K562 (cell line): ENCODE measurements at regions not wholly inside any gene's neighbourhood (a gene's known extent, or its start where the extent isn't known, plus 50 kb on each side); places are given as distances from the start of the nearest gene placed in this dataset.

Source experiments
- ATAC-seq: fragments of 200-7000 bp; cut with Tn5 transposase; 3 replicates; pipeline ENCODE4 v1.9.1; 2020; ENCODE audit warnings: moderate library complexity
- BruUV-seq: library from RNA; stranded (reverse); fragments of 400-500 nt; replicated peaks from 2 replicates; lab custom pipeline; 2021; lab: Mats Ljungman, UMichigan
- CTCF ChIA-PET: fragments of 300-600 bp; formaldehyde crosslinking; extraction: SDS; loops from one replicate; lab custom pipeline; 2021; ENCODE audit warnings: low intra/inter-chr PET ratio; lab: Yijun Ruan, JAX
- POLR2A ChIA-PET: fragments of 300-600, 350-650 bp; sonication (Branson Sonifier 250); formaldehyde crosslinking; extraction: SDS; loops from one replicate; lab custom pipeline; 2021; ENCODE audit warnings: antibody characterized with exemption, inconsistent platforms; lab: Yijun Ruan, JAX
- DNase-seq, 4 experiments: peaks; one replicate each; pipeline versions ENCODE4 v3.0.0 to v3.0.0-alpha.2; 2011 to 2018; ENCODE audit warnings: low spot score in 3 of 4, mixed read lengths in 3 of 4; ENCODE audit errors: extremely low read depth in 1 of 4
- FAIRE-seq: peaks from 2 replicates; lab custom pipeline; 2011; peaks lifted over from hg19 to GRCh38; lab: Jason Lieb, UNC
- H2AFZ ChIP-seq: 2 replicates; pipeline ENCODE4 v1.6.0; 2011; ENCODE audit warnings: low read depth, low read length, control low read depth, inconsistent platforms
- H3K27ac ChIP-seq: fragments of 200-600 bp; 3 replicates; pipeline ENCODE4 v1.8.0; 2011; ENCODE audit warnings: low read depth, mild to moderate bottlenecking, control low read depth, inconsistent platforms, low read length, moderate library complexity, mixed read lengths; ENCODE audit errors: extremely low read depth
- H3K27me3 ChIP-seq, 2 experiments: fragments of 300-600 bp in 1 of 2; 2 replicates in 1 of 2; 3 replicates in 1 of 2; pipeline versions ENCODE4 v1.6.0 to v1.8.0; 2011; ENCODE audit warnings: inconsistent platforms in 2 of 2, low read length in 2 of 2, mild to moderate bottlenecking in 1 of 2, mixed read lengths in 1 of 2, moderate library complexity in 1 of 2; ENCODE audit not compliant: control insufficient read depth in 2 of 2, insufficient read depth in 2 of 2
- H3K36me3 ChIP-seq: fragments of 300-600 bp; 3 replicates; pipeline ENCODE4 v1.8.0; 2011; ENCODE audit warnings: mild to moderate bottlenecking, low read length, inconsistent platforms; ENCODE audit not compliant: control insufficient read depth, insufficient read depth
- H3K4me1 ChIP-seq, 2 experiments: fragments of 200-600 bp in 1 of 2; replicated peaks in 1 of 2; 2 replicates in 1 of 2; 3 replicates in 1 of 2; pipeline versions ENCODE4 v1.5.1 to v1.8.0; 2011; ENCODE audit warnings: inconsistent platforms in 2 of 2, low read length in 2 of 2, mild to moderate bottlenecking in 1 of 2, mixed read lengths in 1 of 2, moderate library complexity in 1 of 2; ENCODE audit not compliant: control insufficient read depth in 2 of 2, insufficient read depth in 2 of 2
- H3K4me2 ChIP-seq: 2 replicates; pipeline ENCODE4 v1.6.1; 2011; ENCODE audit warnings: low read length, control low read depth, inconsistent platforms, mixed read lengths; ENCODE audit not compliant: insufficient read depth
- H3K4me3 ChIP-seq: fragments of 200-600 bp; sonication (generic), shearing (Covaris generic); 2 replicates; pipeline ENCODE4 v1.5.1; 2016; ENCODE audit warnings: control low read depth, inconsistent platforms
- H3K79me2 ChIP-seq: fragments of 200-600 bp; 3 replicates; pipeline ENCODE4 v1.8.0; 2011; ENCODE audit warnings: low read length, inconsistent platforms; ENCODE audit not compliant: control insufficient read depth, insufficient read depth
- H3K9ac ChIP-seq, 2 experiments: 2 replicates each; pipeline versions ENCODE4 v1.6.0 to v1.6.1; 2011; ENCODE audit warnings: low read depth in 2 of 2, low read length in 2 of 2, control low read depth in 1 of 2, inconsistent platforms in 1 of 2, mild to moderate bottlenecking in 1 of 2, mixed read lengths in 1 of 2; ENCODE audit not compliant: insufficient read depth in 1 of 2
- H3K9me1 ChIP-seq: one replicate; pipeline ENCODE4 v1.6.0; 2011; ENCODE audit warnings: inconsistent platforms, mild to moderate bottlenecking, low read length, moderate library complexity; ENCODE audit not compliant: control insufficient read depth, insufficient read depth
- H3K9me3 ChIP-seq: replicated peaks from 2 replicates; pipeline ENCODE4 v1.5.1; 2011; ENCODE audit warnings: low read depth, low read length, inconsistent platforms; ENCODE audit not compliant: control insufficient read depth, insufficient read depth
- H4K20me1 ChIP-seq: replicated peaks from 2 replicates; pipeline ENCODE4 v1.6.1; 2011; ENCODE audit warnings: low read length, inconsistent platforms, mixed read lengths; ENCODE audit not compliant: control insufficient read depth, insufficient read depth
- BRF2 ChIP-seq: IDR thresholded peaks from 3 replicates; pipeline ENCODE4 v1.6.1; 2011; ENCODE audit warnings: borderline replicate concordance, mild to moderate bottlenecking; ENCODE audit not compliant: insufficient read length, insufficient read depth
- E2F4 ChIP-seq: sonication (generic); formaldehyde crosslinking; IDR thresholded peaks from 2 replicates; pipeline ENCODE4 v1.8.0; 2022; ENCODE audit warnings: mild to moderate bottlenecking, low read depth, missing genetic modification reagents
- EHMT2 ChIP-seq: fragments of 450-650 bp; IDR thresholded peaks from 2 replicates; pipeline ENCODE4 v1.6.1; 2018; ENCODE audit warnings: antibody characterized with exemption
- KLF16 ChIP-seq: IDR thresholded peaks from 2 replicates; pipeline ENCODE4 v1.6.1; 2016; ENCODE audit warnings: antibody characterized with exemption
- ZNF140 ChIP-seq: fragments of 250-450 bp; sonication (Bioruptor Pico); IDR thresholded peaks from 2 replicates; pipeline ENCODE4 v1.8.0; 2021; ENCODE audit warnings: moderate library complexity, mild to moderate bottlenecking, inconsistent platforms
- ZNF592 ChIP-seq: fragments of 450-650 bp; IDR thresholded peaks from 2 replicates; pipeline ENCODE4 v1.6.1; 2017; ENCODE audit warnings: antibody characterized with exemption, mild to moderate bottlenecking
- WGBS: fragments of 100-300 bp; shearing (Covaris generic); methylation state at CpG from one replicate; pipeline ENCODE4 v1.1.6; 2016; ENCODE audit warnings: low coverage, mixed read lengths; ENCODE audit not compliant: insufficient coverage; ENCODE audit errors: missing lambda C conversion rate; 5-methylcytosine and 5-hydroxymethylcytosine counted together
- in situ Hi-C: fragments of 300-500 bp; cut with MboI; formaldehyde crosslinking; loops from 4 replicates; pipeline ENCODE4 v1.15.0; 2018; ENCODE audit warnings: inconsistent platforms, mixed read lengths
- intact Hi-C: fragments of 100-400 bp; cut with micrococcal nuclease; formaldehyde crosslinking; loops from 2 replicates; pipeline ENCODE4 v1.14.2; 2022
- TF ChIP-seq, protein P1 (sequence below), 2 experiments: IDR thresholded peaks; 2 replicates each; pipeline ENCODE4 v1.6.1; 2011; ENCODE audit warnings: borderline replicate concordance in 1 of 2, control low read depth in 1 of 2, low read depth in 1 of 2, low read length in 1 of 2, mild to moderate bottlenecking in 1 of 2, mixed read lengths in 1 of 2, moderate library complexity in 1 of 2; ENCODE audit not compliant: insufficient read depth in 1 of 2, insufficient read length in 1 of 2, poor library complexity in 1 of 2, severe bottlenecking in 1 of 2; ENCODE audit errors: extremely low read depth in 1 of 2

DNA sequence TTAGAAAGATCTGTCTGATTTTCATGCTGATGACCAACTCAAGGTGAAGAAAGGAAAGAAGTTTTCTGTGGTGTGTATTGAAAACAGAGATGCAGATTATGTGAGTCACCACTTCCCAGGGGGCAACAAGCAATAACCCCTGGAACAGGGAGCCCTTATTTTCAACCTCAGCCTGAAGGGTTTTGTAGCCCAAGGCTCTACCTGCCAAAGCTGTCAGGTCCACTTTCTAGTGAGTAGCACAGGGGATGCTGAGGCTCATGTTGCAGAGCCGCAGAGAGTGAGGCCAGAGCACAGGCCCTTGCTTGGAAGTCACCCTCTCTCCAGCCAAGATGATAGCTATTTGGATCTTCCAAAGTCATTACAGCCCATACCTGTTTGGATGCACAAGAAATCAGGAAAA, 152.2 kb upstream of the SLC24A5 start (continued):
- no peak for TF ChIP-seq ZNF592

DNA sequence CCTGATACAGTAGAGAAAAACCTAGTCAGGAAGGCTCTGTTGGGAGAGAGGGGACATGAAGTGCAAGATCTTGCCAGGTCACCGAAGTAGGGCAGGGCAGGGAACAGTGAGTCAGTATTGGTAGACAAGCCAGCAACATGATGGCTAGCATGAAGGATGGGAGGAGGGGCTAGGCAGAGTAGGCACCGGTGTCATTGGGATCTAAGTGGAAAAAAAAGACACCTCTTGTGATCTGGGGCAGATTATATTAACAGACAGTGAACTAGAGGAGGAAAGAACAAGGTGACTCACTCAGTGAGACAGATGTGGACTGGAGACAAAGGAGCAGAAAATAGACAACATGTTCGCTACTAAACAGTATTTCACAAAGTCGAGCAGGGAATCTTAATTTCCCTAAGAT, 149.2 kb upstream of the SLC24A5 start:
- WGBS: 0% methylated on average over 4 of the region's 4 CpGs
- intact Hi-C loops: no loop called here
- no peaks in the 10 kb centered on the region for H3K27me3 ChIP-seq

More for the DNA sequence above, 149.2 kb upstream of the SLC24A5 start:
- H3K36me3 ChIP-seq: no peaks in the 10 kb centered on the region
- no peak overlapping the region for H2AFZ ChIP-seq
- no peak for ATAC-seq
- no peak overlapping the region for H3K27ac ChIP-seq
- no peaks in the 10 kb centered on the region for H3K9me3 ChIP-seq
- H3K9me1 ChIP-seq: no peaks in the 10 kb centered on the region
- no peak for FAIRE-seq
- CTCF ChIA-PET: no interaction called here
- H3K4me3 ChIP-seq: no peak overlapping the region
- no peak overlapping the region for H3K9ac ChIP-seq
- H4K20me1 ChIP-seq: no peaks in the 10 kb centered on the region
- POLR2A ChIA-PET: no interaction called here
- DNase-seq: no peak
- TF ChIP-seq EHMT2: no peak
- TF ChIP-seq, protein P1, sequence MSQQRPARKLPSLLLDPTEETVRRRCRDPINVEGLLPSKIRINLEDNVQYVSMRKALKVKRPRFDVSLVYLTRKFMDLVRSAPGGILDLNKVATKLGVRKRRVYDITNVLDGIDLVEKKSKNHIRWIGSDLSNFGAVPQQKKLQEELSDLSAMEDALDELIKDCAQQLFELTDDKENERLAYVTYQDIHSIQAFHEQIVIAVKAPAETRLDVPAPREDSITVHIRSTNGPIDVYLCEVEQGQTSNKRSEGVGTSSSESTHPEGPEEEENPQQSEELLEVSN (IDR thresholded peaks at IDR 0.05; ENCODE audit: borderline replicate concordance in 1 of 2, extremely low read depth in 1 of 2, insufficient read depth in 1 of 2, insufficient read length in 1 of 2, low read depth in 1 of 2, low read length in 1 of 2, poor library complexity in 1 of 2, severe bottlenecking in 1 of 2): no peak
- TF ChIP-seq E2F4 (CRISPR knock-in tag): no peak
- no peak for TF ChIP-seq KLF16
- no peak for TF ChIP-seq BRF2
- no peak for TF ChIP-seq ZNF140 (CRISPR knock-in tag)
- no TSS peak for BruUV-seq
- H3K79me2 ChIP-seq: no peaks in the 10 kb centered on the region
- H3K4me2 ChIP-seq: no peak overlapping the region
- in situ Hi-C loops: no loop called here
- H3K4me1 ChIP-seq: no peaks in the 10 kb centered on the region
